Astrocyte of the spinal cord (primary cell): ENCODE measurements at regions not wholly inside any gene's neighbourhood (a gene's known extent, or its start where the extent isn't known, plus 50 kb on each side); places are given as distances from the start of the nearest gene placed in this dataset.

ENCODE experiments used
- DNase-seq: peaks from one replicate; pipeline ENCODE4 v3.0.0; 2011; ENCODE audit warnings: low read depth, low spot score
- H3K4me3 ChIP-seq: 2 replicates; pipeline ENCODE4 v1.5.1; 2011; ENCODE audit warnings: low read depth, mild to moderate bottlenecking, low read length, moderate library complexity
- CTCF ChIP-seq: IDR thresholded peaks from 2 replicates; pipeline ENCODE4 v1.5.1; 2012; ENCODE audit warnings: low read depth, mild to moderate bottlenecking, low read length, inconsistent platforms
- in situ Hi-C: cut with HindIII; loops from 2 replicates; pipeline ENCODE4 v1.10.0; 2017; ENCODE audit warnings: low sequenced_read_pairs

DNA sequence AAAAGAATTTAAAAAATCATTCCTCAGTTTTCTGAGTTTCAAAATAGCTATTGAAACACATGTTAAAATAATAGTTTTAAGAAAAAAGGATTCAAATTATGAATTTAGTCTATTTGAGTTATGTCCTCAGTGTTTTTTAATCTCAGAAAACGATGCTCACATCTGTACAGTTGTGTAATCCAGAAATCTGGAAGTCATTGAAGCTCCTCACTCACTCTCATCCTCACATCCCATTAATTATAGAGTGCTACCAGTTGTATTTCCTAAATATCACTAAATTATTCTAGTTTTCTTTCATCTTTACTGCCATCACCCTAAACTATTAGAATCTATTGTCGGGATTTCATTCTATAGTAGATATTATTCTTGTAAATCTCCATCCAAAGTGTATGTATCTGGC lies 234.7 kb upstream of the RIMS1 start:
- no peak for DNase-seq
- no peak for TF ChIP-seq CTCF
- H3K4me3 ChIP-seq, result no peak overlapping the region
- in situ Hi-C loops, result no loop called here

DNA sequence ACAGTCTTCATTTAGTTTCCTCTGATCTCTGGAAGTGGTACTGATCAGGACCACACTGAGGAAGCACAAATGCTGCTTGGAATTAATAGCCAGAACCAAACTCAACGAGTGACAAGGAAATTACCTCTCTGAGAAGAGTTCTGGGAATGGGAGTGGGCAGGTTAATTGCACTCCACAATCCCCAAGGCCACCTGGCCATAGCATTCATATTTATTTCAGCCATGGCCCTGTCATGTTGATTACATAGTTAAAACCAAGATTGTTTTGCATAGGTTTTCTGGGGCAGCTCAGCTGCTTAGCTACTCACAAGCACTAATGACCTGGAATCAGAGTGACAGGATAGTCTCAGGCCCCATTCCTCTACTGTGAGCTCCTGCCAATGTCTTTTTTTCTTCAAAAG lies 230.2 kb upstream of the RIMS1 start:
- no peak for DNase-seq
- in situ Hi-C loops, result no loop called here
- H3K4me3 ChIP-seq, result no peak overlapping the region
- no peak for TF ChIP-seq CTCF

DNA sequence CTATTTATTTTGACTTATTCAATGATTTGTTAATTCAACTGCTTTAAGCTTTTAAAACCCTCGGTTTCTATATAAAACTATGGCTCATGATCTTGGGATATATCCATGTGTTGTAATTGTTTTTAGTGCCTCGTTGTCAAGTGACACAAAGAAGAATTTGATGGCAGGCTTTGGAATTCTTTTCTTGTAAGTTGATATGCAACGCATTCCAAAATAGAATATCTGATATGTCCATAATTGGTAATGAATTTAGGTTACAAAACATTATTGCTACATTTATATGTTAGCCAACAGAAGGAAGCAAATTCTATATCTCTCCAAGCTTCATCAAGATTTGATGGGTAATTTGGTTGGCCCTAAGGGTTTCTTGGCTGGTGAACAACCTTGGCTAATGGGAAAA lies 220.4 kb upstream of the RIMS1 start:
- no peak overlapping the region for H3K4me3 ChIP-seq
- TF ChIP-seq CTCF, result no peak
- no peak for DNase-seq
- in situ Hi-C loops, result no loop called here

DNA sequence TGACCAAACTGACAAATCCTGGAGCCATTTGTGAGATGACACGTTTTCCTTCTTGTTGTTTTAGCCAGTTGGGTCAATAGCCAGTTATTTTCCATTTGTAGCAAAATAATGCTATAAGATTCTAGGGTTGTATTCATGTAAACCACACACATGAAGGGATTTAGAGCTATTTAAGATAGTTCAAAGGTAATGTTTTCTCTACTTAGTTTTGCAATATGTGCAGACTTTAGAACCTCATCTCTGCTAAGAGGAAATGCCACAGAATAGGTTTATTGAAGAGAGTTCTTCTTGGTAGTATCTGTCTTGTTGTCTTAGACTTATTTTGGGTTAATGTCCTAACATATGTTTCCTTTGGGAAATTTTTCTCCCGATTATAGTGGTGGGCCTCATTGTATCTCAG lies 213.5 kb upstream of the RIMS1 start:
- no peak for DNase-seq
- TF ChIP-seq CTCF, result no peak
- H3K4me3 ChIP-seq, result no peak overlapping the region
- in situ Hi-C loops, result no loop called here

- no peak overlapping the region for H3K4me3 ChIP-seq
- in situ Hi-C loops, result no loop called here
- no peak for TF ChIP-seq CTCF
Observed at GRCh38 chr6:71675386-71675785, 211.0 kb upstream of the RIMS1 start.

GRCh38 chr6:71676298-71676697 lies 210.1 kb upstream of the RIMS1 start:
- DNase-seq, result no peak
- in situ Hi-C loops, result no loop called here
- H3K4me3 ChIP-seq, result no peak overlapping the region
- TF ChIP-seq CTCF, result no peak

More at GRCh38 chr6:71675386-71675785, 211.0 kb upstream of the RIMS1 start:
- no peak for DNase-seq

DNA sequence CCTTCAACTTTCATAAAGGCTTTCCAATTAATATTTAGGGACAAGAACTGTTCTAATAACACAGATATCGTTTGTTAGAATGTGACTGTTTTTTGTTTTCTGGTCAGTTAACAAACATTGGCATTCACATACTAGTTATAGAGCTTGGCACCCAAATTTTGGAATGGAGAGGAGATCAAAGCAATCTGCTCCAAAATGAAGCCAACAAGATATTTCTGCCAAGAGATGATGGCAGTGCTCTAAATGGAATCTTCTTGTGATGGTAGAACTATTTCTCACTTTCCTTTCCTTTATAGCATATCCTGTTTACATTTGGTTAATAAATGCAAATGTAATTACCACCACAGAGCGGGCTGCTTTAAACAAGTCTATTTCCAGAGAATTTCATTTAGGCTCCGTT lies 208.3 kb upstream of the RIMS1 start:
- no peak for DNase-seq
- no peak overlapping the region for H3K4me3 ChIP-seq
- no peak for TF ChIP-seq CTCF

More for the DNA sequence above, 208.3 kb upstream of the RIMS1 start:
- in situ Hi-C loops, result no loop called here
